Body of pancreas (tissue), 4 donors: ENCODE measurements at regions not wholly inside any gene's neighbourhood (a gene's known extent, or its start where the extent isn't known, plus 50 kb on each side); places are given as distances from the start of the nearest gene placed in this dataset.

Source experiments
- CTCF ChIP-seq, 7 experiments: fragments of 450-650 bp in 4 of 7; fragments of 200-600 bp in 3 of 7; sonication (generic) in 3 of 7; IDR thresholded peaks; one replicate each; pipeline ENCODE4 v1.5.1; 2016 to 2019; ENCODE audit warnings: antibody characterized with exemption in 7 of 7
- POLR2A ChIP-seq, 3 donors: fragments of 450-650 bp; IDR thresholded peaks; one replicate each; pipeline ENCODE4 v1.6.1; 2016; ENCODE audit warnings: antibody characterized with exemption in 3 of 3, mild to moderate bottlenecking in 2 of 3

GRCh38 chr1:239091537-239091936 lies 294.8 kb upstream of the CHRM3 start:
- TF ChIP-seq CTCF (IDR thresholded peaks at IDR 0.05) (no peak), POLR2A (IDR thresholded peaks at IDR 0.05) (no peak)
